ENCODE measurements at regions not wholly inside any gene's neighbourhood (a gene's known extent, or its start where the extent isn't known, plus 50 kb on each side); places are given as distances from the start of the nearest gene placed in this dataset.

DNA sequence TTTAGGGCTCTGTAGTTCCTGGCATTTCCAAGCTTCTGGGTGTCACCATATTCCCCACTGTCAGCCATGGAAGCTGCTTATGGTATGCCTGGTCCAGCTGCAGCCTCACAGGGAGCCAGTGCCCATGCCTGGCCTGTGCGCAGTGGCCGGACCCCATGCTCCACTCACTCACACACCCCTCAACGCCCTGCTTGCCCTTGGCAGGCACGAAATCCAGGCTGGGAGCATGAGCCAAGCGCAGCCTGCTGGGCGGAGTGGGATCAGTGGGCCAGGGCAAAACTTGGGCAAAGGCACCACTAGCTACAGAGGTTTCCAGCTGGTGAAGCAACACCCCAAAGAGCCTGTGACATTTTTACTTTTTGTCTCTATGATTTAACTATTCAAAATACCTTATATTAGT is 520.4 kb downstream of the RWDD3 start (continued):
- TF ChIP-seq, protein P1, sequence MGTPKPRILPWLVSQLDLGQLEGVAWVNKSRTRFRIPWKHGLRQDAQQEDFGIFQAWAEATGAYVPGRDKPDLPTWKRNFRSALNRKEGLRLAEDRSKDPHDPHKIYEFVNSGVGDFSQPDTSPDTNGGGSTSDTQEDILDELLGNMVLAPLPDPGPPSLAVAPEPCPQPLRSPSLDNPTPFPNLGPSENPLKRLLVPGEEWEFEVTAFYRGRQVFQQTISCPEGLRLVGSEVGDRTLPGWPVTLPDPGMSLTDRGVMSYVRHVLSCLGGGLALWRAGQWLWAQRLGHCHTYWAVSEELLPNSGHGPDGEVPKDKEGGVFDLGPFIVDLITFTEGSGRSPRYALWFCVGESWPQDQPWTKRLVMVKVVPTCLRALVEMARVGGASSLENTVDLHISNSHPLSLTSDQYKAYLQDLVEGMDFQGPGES (IDR thresholded peaks at IDR 0.05; ENCODE audit: low read depth, low read length) = no peak
- TF ChIP-seq TCF12 (IDR thresholded peaks at IDR 0.05) (no peak), FOXJ3 (CRISPR knock-in tag; IDR thresholded peaks at IDR 0.05) (no peak)

DNA sequence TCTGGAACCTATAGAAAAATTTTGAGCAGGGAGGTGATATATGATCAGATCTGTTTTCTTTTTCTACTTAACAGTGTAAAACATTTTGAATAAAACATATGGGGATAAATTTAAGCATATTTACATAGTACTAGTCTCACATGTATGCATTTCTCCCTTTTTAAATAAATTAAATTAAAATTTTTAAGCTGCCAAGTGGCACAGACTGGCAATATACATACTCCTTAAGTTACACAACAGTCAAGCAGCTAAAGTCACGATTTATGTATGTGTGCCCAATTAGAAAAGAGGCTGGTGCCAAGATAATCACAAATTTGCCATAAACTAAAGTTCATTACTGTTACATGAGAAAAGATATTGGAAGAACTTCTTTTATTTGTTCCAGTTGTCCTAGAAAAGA is 532.0 kb downstream of the RWDD3 start:
- no peak for DNase-seq
- no peaks in the 10 kb centered on the region for H3F3A ChIP-seq (replicated peaks; ENCODE audit: insufficient read depth)
- H4K20me1 ChIP-seq (ENCODE audit: insufficient read depth) = no peaks in the 10 kb centered on the region
- no peaks in the 10 kb centered on the region for H3K27me3 ChIP-seq (ENCODE audit: insufficient read depth)
- no peaks in the 10 kb centered on the region for H3K9me2 ChIP-seq
- no peaks in the 10 kb centered on the region for H3K79me2 ChIP-seq (ENCODE audit: insufficient read depth)
- no peaks in the 10 kb centered on the region for H3K9me3 ChIP-seq
- POLR2A ChIA-PET = no interaction called here
- H3K27ac ChIP-seq (ENCODE audit: low read depth in 2 of 2, low read length in 1 of 2) = no peak overlapping the region
- no peaks in the 10 kb centered on the region for H3K4me1 ChIP-seq (ENCODE audit: control insufficient read depth in 1 of 2, insufficient read depth in 2 of 2, low read depth in 1 of 2, low read length in 1 of 2)
- CTCF ChIA-PET = interaction anchor here (1.1 kb wide), 1 partner anchor 9 kb away, joined by 3 read pairs; no protein-coding TSS in a partner anchor
- TF ChIP-seq MXI1 (IDR thresholded peaks at IDR 0.05; ENCODE audit: low read depth, low read length) (no peak), TEAD4 (IDR thresholded peaks at IDR 0.05; ENCODE audit: borderline replicate concordance, insufficient read depth) (no peak), NRF1 (IDR thresholded peaks at IDR 0.05; ENCODE audit: low read depth, low read length) (no peak), RCOR1 (IDR thresholded peaks at IDR 0.05; ENCODE audit: low read length) (no peak), EP300 (IDR thresholded peaks at IDR 0.05; ENCODE audit: borderline replicate concordance in 1 of 2, low read depth in 1 of 2, low read length in 1 of 2) (no peak), TAF1 (IDR thresholded peaks at IDR 0.05; ENCODE audit: borderline replicate concordance, low read depth, low read length) (no peak), TCF12 (IDR thresholded peaks at IDR 0.05) (no peak), GABPA (IDR thresholded peaks at IDR 0.05; ENCODE audit: low read depth) (no peak), FOXM1 (IDR thresholded peaks at IDR 0.05; ENCODE audit: low read depth) (no peak), ELF1 (IDR thresholded peaks at IDR 0.05) (no peak), YY1 (IDR thresholded peaks at IDR 0.05; ENCODE audit: low read depth) (no peak), SMC3 (IDR thresholded peaks at IDR 0.05; ENCODE audit: low read depth, low read length) (no peak)
- TF ChIP-seq, protein P2, sequence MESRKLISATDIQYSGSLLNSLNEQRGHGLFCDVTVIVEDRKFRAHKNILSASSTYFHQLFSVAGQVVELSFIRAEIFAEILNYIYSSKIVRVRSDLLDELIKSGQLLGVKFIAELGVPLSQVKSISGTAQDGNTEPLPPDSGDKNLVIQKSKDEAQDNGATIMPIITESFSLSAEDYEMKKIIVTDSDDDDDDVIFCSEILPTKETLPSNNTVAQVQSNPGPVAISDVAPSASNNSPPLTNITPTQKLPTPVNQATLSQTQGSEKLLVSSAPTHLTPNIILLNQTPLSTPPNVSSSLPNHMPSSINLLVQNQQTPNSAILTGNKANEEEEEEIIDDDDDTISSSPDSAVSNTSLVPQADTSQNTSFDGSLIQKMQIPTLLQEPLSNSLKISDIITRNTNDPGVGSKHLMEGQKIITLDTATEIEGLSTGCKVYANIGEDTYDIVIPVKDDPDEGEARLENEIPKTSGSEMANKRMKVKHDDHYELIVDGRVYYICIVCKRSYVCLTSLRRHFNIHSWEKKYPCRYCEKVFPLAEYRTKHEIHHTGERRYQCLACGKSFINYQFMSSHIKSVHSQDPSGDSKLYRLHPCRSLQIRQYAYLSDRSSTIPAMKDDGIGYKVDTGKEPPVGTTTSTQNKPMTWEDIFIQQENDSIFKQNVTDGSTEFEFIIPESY (IDR thresholded peaks at IDR 0.05; ENCODE audit: borderline replicate concordance, low read depth) = no peak
- TF ChIP-seq, protein P1 (IDR thresholded peaks at IDR 0.05; ENCODE audit: low read depth, low read length) = no peak
- H3K9ac ChIP-seq = no peak overlapping the region
- H2AFZ ChIP-seq (ENCODE audit: low read depth) = no peak overlapping the region
- 19% methylated on average over 1 of the region's 1 CpG for WGBS (ENCODE audit: low lambda C conversion rate)
- H3K36me3 ChIP-seq (replicated peaks in 1 of 2; ENCODE audit: control insufficient read depth in 1 of 2, insufficient read depth in 2 of 2, low read length in 1 of 2) = no peaks in the 10 kb centered on the region
- no peak overlapping the region for H3K4me3 ChIP-seq (ENCODE audit: low read depth in 2 of 2, low read length in 1 of 2)
- no peak overlapping the region for H3K4me2 ChIP-seq

Data from SK-N-SH (cell line).